C4-2B (cell line): ENCODE measurements at regions not wholly inside any gene's neighbourhood (a gene's known extent, or its start where the extent isn't known, plus 50 kb on each side); places are given as distances from the start of the nearest gene placed in this dataset.

ENCODE experiments used
- CTCF ChIP-seq: fragments of 450-650 bp; conservative IDR thresholded peaks from 2 replicates; pipeline ENCODE4 v1.5.1; 2017; ENCODE audit warnings: mild to moderate bottlenecking
- ZFX ChIP-seq: fragments of 450-650 bp; IDR thresholded peaks from 2 replicates; pipeline ENCODE4 v1.6.1; 2017

- no peak for TF ChIP-seq CTCF
- TF ChIP-seq ZFX, result no peak
Observed at GRCh38 chr22:47402876-47403525, 640.6 kb downstream of the TBC1D22A start.
